Left ventricle myocardium inferior (tissue), 1 donor: ENCODE measurements at regions not wholly inside any gene's neighbourhood (a gene's known extent, or its start where the extent isn't known, plus 50 kb on each side); places are given as distances from the start of the nearest gene placed in this dataset.

Experiments
- DNase-seq: peaks from one replicate; pipeline ENCODE4 v3.0.0-alpha.2; 2020
- H3K27ac ChIP-seq: fragments of 200-600 bp; replicated peaks from 2 replicates; pipeline ENCODE4 v1.8.0; 2021
- H3K27me3 ChIP-seq: fragments of 200-600 bp; 2 replicates; pipeline ENCODE4 v1.8.0; 2021; ENCODE audit warnings: low read depth
- H3K36me3 ChIP-seq: fragments of 200-600 bp; 2 replicates; pipeline ENCODE4 v1.8.0; 2021
- H3K4me1 ChIP-seq: fragments of 200-600 bp; 2 replicates; pipeline ENCODE4 v1.8.0; 2021
- H3K4me3 ChIP-seq: fragments of 200-600 bp; 2 replicates; pipeline ENCODE4 v1.8.0; 2021; ENCODE audit warnings: mild to moderate bottlenecking, moderate library complexity
- H3K9me3 ChIP-seq: fragments of 200-600 bp; replicated peaks from 2 replicates; pipeline ENCODE4 v1.8.0; 2021
- intact Hi-C: fragments of 100-400 bp; cut with micrococcal nuclease; formaldehyde crosslinking; loops from one replicate; pipeline ENCODE4 v1.11.0; 2022
- TF ChIP-seq, protein P1 (sequence below): fragments of 200-600 bp; IDR thresholded peaks from 2 replicates; pipeline ENCODE4 v1.8.0; 2021; ENCODE audit warnings: antibody characterized with exemption, mild to moderate bottlenecking, borderline replicate concordance
- donor health status: DM: no; HTN: yes; CAD: no; lungs with severe emphysema.

DNA sequence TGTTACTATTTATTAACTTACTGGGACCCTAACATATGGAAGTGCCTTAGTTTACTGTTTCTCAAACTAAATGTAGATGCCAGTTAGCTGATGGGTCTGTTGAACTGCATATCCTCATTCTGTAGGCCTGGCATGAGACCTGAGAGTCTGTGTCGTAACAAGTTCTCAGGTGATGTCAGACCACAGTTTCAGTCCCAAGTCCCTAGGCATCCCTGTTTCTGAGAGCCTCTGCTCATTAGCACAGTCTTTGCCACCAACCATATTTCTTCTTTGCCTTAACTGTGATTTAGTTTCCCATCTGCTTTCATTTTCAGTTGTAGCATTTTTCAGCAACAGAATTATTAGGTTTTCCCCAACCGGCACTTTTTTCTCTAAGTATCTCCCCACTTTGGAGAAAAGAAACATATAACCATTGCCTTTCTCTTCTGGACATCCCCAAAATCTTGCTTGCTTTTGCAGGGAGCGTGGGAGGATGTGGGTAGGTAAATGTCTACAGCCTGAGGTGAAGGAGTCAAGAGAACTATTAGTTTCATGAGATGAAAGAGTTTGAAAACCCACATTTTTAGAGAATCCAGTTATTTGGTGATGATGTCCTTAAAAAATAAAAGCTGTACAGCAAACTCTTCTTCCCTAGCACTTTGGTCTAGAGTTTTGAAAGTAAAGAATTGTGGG, 74.6 kb downstream of the NUDT12 start:
- Histone ChIP-seq H3K27ac (no peak overlapping the region), H3K9me3 (no peaks in the 10 kb centered on the region), H3K36me3 (no peaks in the 10 kb centered on the region), H3K4me3 (no peak overlapping the region), H3K27me3 (no peaks in the 10 kb centered on the region), H3K4me1 (no peaks in the 10 kb centered on the region)
- TF ChIP-seq, protein P1, sequence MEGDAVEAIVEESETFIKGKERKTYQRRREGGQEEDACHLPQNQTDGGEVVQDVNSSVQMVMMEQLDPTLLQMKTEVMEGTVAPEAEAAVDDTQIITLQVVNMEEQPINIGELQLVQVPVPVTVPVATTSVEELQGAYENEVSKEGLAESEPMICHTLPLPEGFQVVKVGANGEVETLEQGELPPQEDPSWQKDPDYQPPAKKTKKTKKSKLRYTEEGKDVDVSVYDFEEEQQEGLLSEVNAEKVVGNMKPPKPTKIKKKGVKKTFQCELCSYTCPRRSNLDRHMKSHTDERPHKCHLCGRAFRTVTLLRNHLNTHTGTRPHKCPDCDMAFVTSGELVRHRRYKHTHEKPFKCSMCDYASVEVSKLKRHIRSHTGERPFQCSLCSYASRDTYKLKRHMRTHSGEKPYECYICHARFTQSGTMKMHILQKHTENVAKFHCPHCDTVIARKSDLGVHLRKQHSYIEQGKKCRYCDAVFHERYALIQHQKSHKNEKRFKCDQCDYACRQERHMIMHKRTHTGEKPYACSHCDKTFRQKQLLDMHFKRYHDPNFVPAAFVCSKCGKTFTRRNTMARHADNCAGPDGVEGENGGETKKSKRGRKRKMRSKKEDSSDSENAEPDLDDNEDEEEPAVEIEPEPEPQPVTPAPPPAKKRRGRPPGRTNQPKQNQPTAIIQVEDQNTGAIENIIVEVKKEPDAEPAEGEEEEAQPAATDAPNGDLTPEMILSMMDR = no peak
- intact Hi-C loops = no loop called here
- DNase-seq = no peak

DNA sequence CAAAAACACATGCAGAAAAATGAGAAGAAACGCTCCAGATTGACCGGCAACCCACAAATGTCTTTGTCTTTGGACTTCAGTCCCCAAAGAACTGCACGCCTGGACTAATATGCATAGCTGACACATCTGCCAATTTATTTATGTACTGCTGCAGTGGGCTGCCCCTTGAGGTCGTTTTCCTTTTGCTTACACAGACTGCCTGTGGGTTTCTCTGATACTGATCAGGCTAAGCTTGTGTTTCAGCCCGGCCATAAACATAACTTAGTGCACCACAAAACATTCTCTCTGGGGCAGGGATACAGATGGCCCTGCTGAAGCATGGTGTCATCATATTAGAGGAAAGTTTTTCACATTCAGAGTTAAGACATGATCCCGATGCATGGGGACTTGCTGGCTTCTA, 75.4 kb downstream of the NUDT12 start:
- TF ChIP-seq, protein P1 = no peak
- no peaks in the 10 kb centered on the region for H3K36me3 ChIP-seq
- DNase-seq = no peak
- H3K4me3 ChIP-seq = no peak overlapping the region
- no peak overlapping the region for H3K27ac ChIP-seq
- H3K4me1 ChIP-seq = no peaks in the 10 kb centered on the region
- no peaks in the 10 kb centered on the region for H3K9me3 ChIP-seq
- intact Hi-C loops = no loop called here
- H3K27me3 ChIP-seq = no peaks in the 10 kb centered on the region

GRCh38 chr5:103486739-103487138, 75.8 kb downstream of the NUDT12 start:
- Histone ChIP-seq H3K27ac (no peak overlapping the region), H3K9me3 (no peaks in the 10 kb centered on the region), H3K4me1 (no peaks in the 10 kb centered on the region), H3K36me3 (no peaks in the 10 kb centered on the region), H3K4me3 (no peak overlapping the region), H3K27me3 (no peaks in the 10 kb centered on the region)
- no peak for DNase-seq
- TF ChIP-seq, protein P1 = no peak
- intact Hi-C loops = no loop called here

GRCh38 chr5:103480246-103480645, 82.3 kb downstream of the NUDT12 start:
- Histone ChIP-seq H3K9me3 (no peaks in the 10 kb centered on the region), H3K4me3 (no peak overlapping the region), H3K27me3 (no peaks in the 10 kb centered on the region), H3K27ac (no peak overlapping the region), H3K36me3 (no peaks in the 10 kb centered on the region), H3K4me1 (no peaks in the 10 kb centered on the region)
- intact Hi-C loops = no loop called here
- no peak for DNase-seq
- TF ChIP-seq, protein P1 = no peak

- no peak for DNase-seq
- TF ChIP-seq, protein P1 = no peak
- intact Hi-C loops = loop anchor here (2.0 kb wide), 1 partner anchor 245 kb away; no protein-coding TSS in a partner anchor
Observed at GRCh38 chr5:103477678-103478077, 84.9 kb downstream of the NUDT12 start.

More at GRCh38 chr5:103477678-103478077, 84.9 kb downstream of the NUDT12 start:
- no peaks in the 10 kb centered on the region for H3K4me1 ChIP-seq
- H3K36me3 ChIP-seq = no peaks in the 10 kb centered on the region
- no peak overlapping the region for H3K4me3 ChIP-seq
- H3K27me3 ChIP-seq = no peaks in the 10 kb centered on the region
- H3K9me3 ChIP-seq = no peaks in the 10 kb centered on the region
- no peak overlapping the region for H3K27ac ChIP-seq
